PC-9 (cell line): ENCODE measurements at regions not wholly inside any gene's neighbourhood (a gene's known extent, or its start where the extent isn't known, plus 50 kb on each side); places are given as distances from the start of the nearest gene placed in this dataset.

Experiments
- BruUV-seq: library from RNA; stranded (reverse); fragments of 400-500 nt; replicated peaks from 2 replicates; lab custom pipeline; 2021; lab: Mats Ljungman, UMichigan
- CTCF ChIA-PET: fragments of 300-600 bp; sonication (Branson Sonifier 250); formaldehyde crosslinking; loops from one replicate; lab custom pipeline; 2022; ENCODE audit warnings: antibody characterized with exemption; lab: Charles Lee
- POLR2A ChIA-PET: fragments of 300-600 bp; sonication (Branson Sonifier 250); formaldehyde crosslinking; loops from one replicate; lab custom pipeline; 2022; ENCODE audit warnings: antibody characterized with exemption; ENCODE audit not compliant: unreplicated experiment; lab: Charles Lee
- DNase-seq, 2 experiments: peaks; one replicate each; pipeline versions ENCODE4 v3.0.0 to v3.0.0-alpha.2; 2015 to 2022; ENCODE audit warnings: mixed read lengths in 1 of 2
- H2AFZ ChIP-seq: fragments of 200-600 bp; sonication (generic); 2 replicates; pipeline ENCODE4 v1.8.1; 2017; ENCODE audit warnings: antibody characterized with exemption
- H3F3A ChIP-seq: fragments of 200-600 bp; sonication (generic); 2 replicates; pipeline ENCODE4 v1.8.1; 2017; ENCODE audit warnings: antibody characterized with exemption, mild to moderate bottlenecking, low read depth; ENCODE audit not compliant: insufficient read depth
- H3K27ac ChIP-seq: fragments of 200-600 bp; sonication (generic); 2 replicates; pipeline ENCODE4 v1.6.1; 2016; ENCODE audit warnings: mixed run types
- H3K27me3 ChIP-seq: fragments of 200-600 bp; sonication (generic); 2 replicates; pipeline ENCODE4 v1.6.1; 2016; ENCODE audit warnings: low read depth, mixed run types; ENCODE audit not compliant: insufficient read depth
- H3K36me3 ChIP-seq: fragments of 200-600 bp; sonication (generic); 2 replicates; pipeline ENCODE4 v1.6.1; 2016; ENCODE audit warnings: low read depth, mixed run types
- H3K4me1 ChIP-seq: fragments of 200-600 bp; sonication (generic); replicated peaks from 2 replicates; pipeline ENCODE4 v1.6.1; 2016; ENCODE audit warnings: mixed run types; ENCODE audit not compliant: insufficient read depth
- H3K4me2 ChIP-seq: fragments of 200-600 bp; sonication (generic); 2 replicates; pipeline ENCODE4 v1.6.1; 2017; ENCODE audit warnings: mixed run types
- H3K4me3 ChIP-seq: fragments of 200-600 bp; sonication (generic); 2 replicates; pipeline ENCODE4 v1.6.1; 2016; ENCODE audit warnings: mixed run types
- H3K79me2 ChIP-seq: fragments of 200-600 bp; sonication (generic); 2 replicates; pipeline ENCODE4 v1.6.1; 2017; ENCODE audit warnings: low read depth, mixed run types
- H3K9me2 ChIP-seq: fragments of 200-600 bp; sonication (generic); 2 replicates; pipeline ENCODE4 v1.8.1; 2017; ENCODE audit warnings: mild to moderate bottlenecking; ENCODE audit not compliant: insufficient read depth
- H3K9me3 ChIP-seq: fragments of 200-600 bp; sonication (generic); 2 replicates; pipeline ENCODE4 v1.8.1; 2016; ENCODE audit warnings: low read depth; ENCODE audit not compliant: insufficient read depth
- H4K20me1 ChIP-seq: fragments of 200-600 bp; sonication (generic); 2 replicates; pipeline ENCODE4 v1.8.1; 2017; ENCODE audit not compliant: insufficient read depth
- CTCF ChIP-seq: fragments of 200-600 bp; sonication (generic); conservative IDR thresholded peaks from 2 replicates; pipeline ENCODE4 v1.6.1; 2017; ENCODE audit warnings: mixed run types, antibody characterized with exemption, mild to moderate bottlenecking, moderate library complexity
- EZH2 ChIP-seq: fragments of 200-600 bp; sonication (generic); IDR thresholded peaks from 2 replicates; pipeline ENCODE4 v1.8.0; 2017; ENCODE audit warnings: antibody characterized with exemption, low read depth
- intact Hi-C: fragments of 100-400 bp; cut with micrococcal nuclease; formaldehyde crosslinking; loops from one replicate; pipeline ENCODE4 v1.10.0; 2022; ENCODE audit not compliant: unreplicated experiment

- ChIA-PET CTCF (no interaction called here), POLR2A (no interaction called here)
- Histone ChIP-seq H3K9me2 (no peaks in the 10 kb centered on the region; the same call in 1 of the 2 replicates), H4K20me1 (no peaks in the 10 kb centered on the region), H3K4me3 (no peak overlapping the region), H3K79me2 (no peaks in the 10 kb centered on the region), H3K27me3 (no peaks in the 10 kb centered on the region), H3K4me1 (no peaks in the 10 kb centered on the region), H3F3A (no peaks in the 10 kb centered on the region), H3K9me3 (no peaks in the 10 kb centered on the region; the same call in 1 of the 2 replicates), H3K4me2 (no peak overlapping the region), H3K36me3 (no peaks in the 10 kb centered on the region), H2AFZ (no peak overlapping the region), H3K27ac (no peak overlapping the region)
- BruUV-seq, result no TSS peak
- intact Hi-C loops, result no loop called here
- TF ChIP-seq EZH2 (no peak), CTCF (no peak)
- no peak for DNase-seq
Measured at GRCh38 chr18:56479841-56480240, 158.6 kb downstream of the TXNL1 start.

GRCh38 chr18:56475250-56475649 is 163.1 kb downstream of the TXNL1 start:
- Histone ChIP-seq H3K4me1 (0 out of 2 replicates have a peak, but pooled peaks cover under 1% of the 10 kb centered on the region), H3K36me3 (no peaks in the 10 kb centered on the region), H3F3A (no peaks in the 10 kb centered on the region), H2AFZ (no peak overlapping the region), H3K27ac (no peak overlapping the region), H3K4me2 (no peak overlapping the region), H3K9me2 (no peaks in the 10 kb centered on the region; the same call in 1 of the 2 replicates), H3K27me3 (no peaks in the 10 kb centered on the region), H4K20me1 (no peaks in the 10 kb centered on the region), H3K79me2 (no peaks in the 10 kb centered on the region), H3K9me3 (no peaks in the 10 kb centered on the region; the same call in 1 of the 2 replicates), H3K4me3 (no peak overlapping the region)
- CTCF ChIA-PET, result no interaction called here
- BruUV-seq, result no TSS peak
- POLR2A ChIA-PET, result no interaction called here
- TF ChIP-seq EZH2 (no peak), CTCF (no peak)
- no peak for DNase-seq
- intact Hi-C loops, result no loop called here

GRCh38 chr18:56473400-56474024 is 164.9 kb downstream of the TXNL1 start:
- Histone ChIP-seq H2AFZ (no peak overlapping the region), H3K27me3 (no peaks in the 10 kb centered on the region), H3K79me2 (no peaks in the 10 kb centered on the region), H3K4me3 (no peak overlapping the region), H3K4me2 (no peak overlapping the region), H3K9me2 (no peaks in the 10 kb centered on the region), H3K36me3 (no peaks in the 10 kb centered on the region), H3K27ac (no peak overlapping the region), H3F3A (no peaks in the 10 kb centered on the region), H3K4me1 (peaks cover 17% of the 10 kb centered on the region), H3K9me3 (no peaks in the 10 kb centered on the region; the same call in 1 of the 2 replicates), H4K20me1 (no peaks in the 10 kb centered on the region)
- CTCF ChIA-PET, result no interaction called here
- no TSS peak for BruUV-seq
- intact Hi-C loops, result no loop called here
- POLR2A ChIA-PET, result no interaction called here
- TF ChIP-seq EZH2, result no peak
- no peak for TF ChIP-seq CTCF
- no peak for DNase-seq
